GM18505 (cell line): ENCODE measurements at regions not wholly inside any gene's neighbourhood (a gene's known extent, or its start where the extent isn't known, plus 50 kb on each side); places are given as distances from the start of the nearest gene placed in this dataset.

Experiments used
- ATAC-seq: cut with Tn5 transposase; IDR thresholded peaks from one replicate; pipeline ENCODE4 v1.9.1; 2021; ENCODE audit not compliant: unreplicated experiment
- POLR2A ChIP-seq: IDR thresholded peaks from 4 replicates; pipeline ENCODE4 v1.6.1; 2011; ENCODE audit warnings: borderline replicate concordance; ENCODE audit not compliant: insufficient read depth, insufficient read length; ENCODE audit errors: extremely low read depth

DNA sequence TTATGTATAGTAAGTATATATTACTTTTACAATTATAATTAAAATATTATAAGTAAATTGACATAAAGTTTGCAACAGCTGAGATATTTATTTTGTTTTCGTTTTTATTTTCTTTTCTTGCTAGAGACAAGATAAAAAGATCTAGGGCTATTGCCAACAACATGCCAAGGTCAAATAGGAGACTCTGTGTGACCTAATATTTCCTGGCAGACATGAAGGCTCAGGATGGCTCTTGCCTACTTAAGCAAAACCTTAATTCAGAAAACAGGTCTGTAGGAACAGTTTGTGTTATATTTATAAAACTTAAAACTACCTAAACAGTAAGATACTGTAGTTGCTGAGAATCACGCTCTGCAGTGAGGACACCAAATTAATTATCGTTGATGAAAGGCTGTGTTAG, 145.2 kb downstream of the RFC3 start:
- ATAC-seq, result no peak
- TF ChIP-seq POLR2A, result no peak

DNA sequence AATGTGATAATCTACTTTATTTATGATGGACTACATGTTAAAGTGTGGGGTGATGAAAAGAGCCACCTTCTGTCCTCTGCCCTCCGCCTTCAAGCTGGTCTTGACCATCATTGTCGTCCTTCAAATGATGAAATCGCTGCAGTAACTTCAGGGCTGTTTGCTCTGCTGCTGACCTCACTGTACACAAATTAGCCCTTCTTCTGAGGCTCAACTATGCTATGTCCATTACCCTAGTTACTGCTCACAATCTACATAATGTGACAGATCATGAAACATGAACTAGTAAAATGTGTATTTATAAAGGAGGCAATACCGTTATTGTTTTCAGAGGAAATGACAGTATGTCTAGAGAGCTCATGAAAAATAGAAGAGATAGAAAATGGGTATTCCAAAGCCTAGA, 145.9 kb downstream of the RFC3 start:
- TF ChIP-seq POLR2A, result no peak
- ATAC-seq, result no peak

DNA sequence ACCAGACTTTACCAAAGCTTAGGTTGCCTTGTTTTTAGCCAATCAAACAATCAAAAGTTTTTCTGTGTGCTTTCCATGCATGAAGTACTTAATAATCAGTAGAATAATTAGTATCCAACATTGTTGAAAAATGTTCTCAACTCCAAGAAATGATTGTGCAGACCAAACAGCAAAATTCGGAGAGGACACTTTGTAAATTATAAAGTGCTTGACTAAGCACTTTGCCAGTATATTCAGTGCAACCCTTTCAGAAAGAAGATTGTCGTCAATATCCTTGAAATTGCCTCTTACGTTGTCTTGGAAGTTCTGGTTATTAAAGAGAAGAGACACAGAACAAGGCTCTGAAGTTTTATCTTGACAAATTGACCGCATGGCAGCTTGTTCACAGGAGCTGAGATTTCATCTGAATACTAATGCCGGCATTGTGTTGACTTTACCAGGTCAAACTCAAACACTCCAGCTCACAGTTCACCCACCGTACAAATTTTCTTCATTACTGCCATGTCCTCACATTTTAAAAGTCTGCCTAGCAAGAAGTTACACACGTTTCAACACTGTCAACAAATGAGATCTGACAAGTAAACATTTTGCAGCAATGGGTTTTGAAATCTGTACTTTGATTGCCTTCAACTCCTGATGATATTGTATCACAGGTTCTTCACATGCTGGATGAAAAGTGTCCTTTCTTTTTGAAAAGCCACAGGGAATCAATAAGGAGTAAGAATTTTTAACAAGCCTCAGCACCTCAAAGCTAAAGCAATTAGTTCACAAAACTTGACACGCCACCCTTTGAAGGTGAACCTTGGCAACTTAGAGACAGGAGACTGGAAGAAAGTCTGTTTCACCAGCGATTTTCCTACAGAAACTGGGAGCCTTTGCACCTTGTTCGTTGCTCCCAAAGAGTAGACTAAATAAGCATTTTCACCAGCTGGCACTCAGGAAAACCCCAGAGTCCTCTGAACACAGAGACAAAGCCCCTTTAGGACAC, 150.9 kb downstream of the RFC3 start:
- no peak for ATAC-seq
- TF ChIP-seq POLR2A, result no peak

DNA sequence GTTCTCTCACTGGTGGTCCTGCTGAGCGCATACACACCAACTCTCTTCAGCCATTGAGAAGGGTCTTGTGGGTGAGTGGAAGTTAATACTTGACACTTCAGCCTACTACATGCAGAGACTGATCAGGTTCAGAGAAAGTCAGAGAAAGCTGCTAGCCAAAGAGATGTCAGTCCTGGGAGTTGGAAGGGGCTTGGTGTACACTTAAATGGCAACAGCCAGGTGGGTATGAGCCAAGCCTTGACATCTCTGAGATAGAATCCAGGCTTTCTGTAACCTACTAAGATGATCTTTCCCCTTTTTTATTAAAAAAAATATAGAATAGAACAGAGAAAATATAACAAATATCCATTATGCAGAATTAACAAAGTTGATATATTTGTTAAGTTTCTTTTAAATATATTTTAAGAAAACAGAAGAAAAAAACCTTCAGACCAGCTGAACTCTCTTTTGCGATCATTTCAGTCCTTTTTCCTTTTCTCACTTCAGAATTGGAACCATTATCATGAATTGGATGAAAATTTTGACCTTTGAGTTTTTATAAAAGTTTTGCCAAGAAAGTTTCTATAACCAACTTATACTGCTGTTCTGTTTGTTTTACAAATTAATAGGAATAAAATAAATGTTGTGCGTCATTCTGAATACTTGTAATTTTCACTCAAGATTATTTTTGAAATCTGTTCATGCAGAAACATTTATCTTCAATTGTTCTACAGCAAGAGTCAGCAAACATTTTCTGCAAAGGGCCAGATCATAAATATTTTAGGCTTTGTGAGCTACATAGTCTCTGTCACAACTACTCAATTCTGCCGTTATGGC, 153.0 kb downstream of the RFC3 start:
- ATAC-seq, result no peak
- no peak for TF ChIP-seq POLR2A

DNA sequence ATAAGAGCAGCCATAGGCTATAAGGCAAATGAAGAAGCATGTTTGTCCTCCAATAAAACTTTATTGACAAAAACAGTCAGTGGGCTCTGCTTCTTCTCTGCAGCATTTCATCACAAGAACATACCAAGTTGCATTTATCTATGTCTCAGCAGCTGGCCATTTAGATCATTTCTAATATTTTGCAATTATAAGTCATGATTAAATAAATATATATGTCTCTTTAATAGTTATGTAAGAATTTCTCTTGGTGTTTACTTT, 153.5 kb downstream of the RFC3 start:
- ATAC-seq, result no peak
- TF ChIP-seq POLR2A, result no peak

DNA sequence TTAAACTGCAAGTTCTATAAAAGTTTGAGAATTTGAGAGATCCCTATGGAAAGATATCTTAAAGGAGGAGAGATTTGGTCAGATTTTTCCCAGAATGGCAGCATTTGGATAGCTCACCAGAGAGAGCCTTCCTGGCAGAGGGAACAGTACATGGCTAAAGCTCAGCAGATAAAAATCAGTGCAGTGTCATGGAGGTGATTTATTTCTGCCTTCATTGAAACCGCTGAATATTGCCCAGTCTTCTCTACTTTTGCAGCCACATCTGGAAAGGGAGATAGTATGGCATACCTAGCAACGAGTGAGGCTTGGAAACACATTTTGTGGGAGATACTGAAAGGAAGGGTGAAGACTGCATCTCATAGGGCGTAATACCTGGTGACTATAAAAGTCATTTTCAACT, 155.2 kb downstream of the RFC3 start:
- TF ChIP-seq POLR2A, result no peak
- ATAC-seq, result no peak

DNA sequence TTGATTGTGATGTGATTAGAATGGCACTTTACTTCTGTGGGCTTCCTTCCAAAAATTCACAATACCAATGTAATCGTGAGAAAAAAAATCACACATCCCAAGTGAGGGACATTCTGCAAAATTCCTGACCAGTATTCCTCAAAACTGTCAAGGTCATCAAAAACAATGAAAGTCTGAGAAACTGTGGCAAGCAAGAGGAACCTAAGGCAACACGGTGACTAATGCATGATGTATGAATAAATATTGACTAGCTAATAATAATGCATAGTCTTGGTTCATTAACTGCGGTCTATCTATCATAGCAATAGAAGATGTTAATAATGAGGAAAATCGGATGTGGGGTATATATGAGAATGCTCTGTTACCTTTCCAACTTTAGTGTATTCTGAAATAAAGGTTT, 159.0 kb downstream of the RFC3 start:
- TF ChIP-seq POLR2A, result no peak

DNA sequence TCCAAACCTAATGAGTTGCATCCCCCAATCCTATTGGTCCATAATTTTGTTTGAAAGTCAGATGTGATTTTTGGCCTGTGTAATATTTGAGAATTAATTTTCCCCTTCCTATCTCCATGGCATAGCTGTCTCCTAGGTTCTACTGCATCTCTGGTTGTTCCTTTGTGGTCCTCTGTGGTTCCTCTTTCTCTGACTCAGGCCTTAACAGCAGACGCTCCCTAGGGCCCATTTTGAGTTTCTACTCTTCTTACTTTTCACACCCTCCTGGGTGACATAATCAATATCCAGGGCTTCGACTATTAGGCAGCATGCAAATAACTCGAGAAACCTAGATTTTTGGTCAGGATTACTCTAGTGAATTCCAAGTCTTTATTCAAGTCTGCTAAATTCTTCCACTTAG, 160.7 kb downstream of the RFC3 start:
- ATAC-seq, result no peak
- no peak for TF ChIP-seq POLR2A

More for the DNA sequence above, 159.0 kb downstream of the RFC3 start:
- no peak for ATAC-seq

DNA sequence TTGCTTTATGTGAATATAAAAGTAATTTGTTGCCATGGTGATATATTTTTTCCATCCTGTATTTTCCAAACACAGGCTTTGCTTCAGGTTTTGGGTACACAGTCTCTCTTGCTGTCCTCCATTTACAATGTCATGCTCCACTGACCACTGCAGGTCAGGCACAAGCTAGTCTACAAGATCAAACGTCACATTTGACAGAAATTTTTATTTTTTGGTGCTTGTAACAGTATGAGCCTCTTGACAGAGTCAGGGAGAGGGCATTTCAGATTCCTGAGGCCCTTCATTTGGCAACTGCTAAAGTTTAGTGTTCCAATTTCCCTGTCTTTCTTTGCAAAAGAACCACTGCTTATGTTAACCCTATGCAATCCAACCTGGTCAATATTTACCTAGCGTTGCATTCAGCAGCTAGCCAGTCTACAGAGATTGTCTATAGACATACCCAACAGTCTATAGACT, 175.0 kb downstream of the RFC3 start:
- ATAC-seq, result no peak
- no peak for TF ChIP-seq POLR2A

DNA sequence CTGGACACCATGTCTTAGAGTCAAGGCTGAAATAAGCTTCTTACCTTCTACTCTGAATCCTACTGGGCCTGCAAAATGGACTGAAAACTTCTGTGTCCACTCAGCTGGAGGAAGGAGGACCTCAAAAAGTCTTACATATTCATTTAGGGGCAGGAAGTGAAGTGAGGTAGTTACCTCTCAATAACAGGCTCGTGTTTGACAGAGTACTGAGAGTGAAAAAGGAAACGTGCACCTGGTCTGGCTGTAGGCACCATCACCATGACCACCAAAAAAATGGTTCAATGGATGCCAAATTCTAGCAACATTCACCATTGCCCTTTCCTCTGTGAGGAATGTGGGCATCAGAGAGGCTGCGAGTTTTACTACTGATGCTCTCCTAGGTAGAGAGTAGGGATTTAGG, 176.2 kb downstream of the RFC3 start:
- ATAC-seq, result no peak
- TF ChIP-seq POLR2A, result no peak

DNA sequence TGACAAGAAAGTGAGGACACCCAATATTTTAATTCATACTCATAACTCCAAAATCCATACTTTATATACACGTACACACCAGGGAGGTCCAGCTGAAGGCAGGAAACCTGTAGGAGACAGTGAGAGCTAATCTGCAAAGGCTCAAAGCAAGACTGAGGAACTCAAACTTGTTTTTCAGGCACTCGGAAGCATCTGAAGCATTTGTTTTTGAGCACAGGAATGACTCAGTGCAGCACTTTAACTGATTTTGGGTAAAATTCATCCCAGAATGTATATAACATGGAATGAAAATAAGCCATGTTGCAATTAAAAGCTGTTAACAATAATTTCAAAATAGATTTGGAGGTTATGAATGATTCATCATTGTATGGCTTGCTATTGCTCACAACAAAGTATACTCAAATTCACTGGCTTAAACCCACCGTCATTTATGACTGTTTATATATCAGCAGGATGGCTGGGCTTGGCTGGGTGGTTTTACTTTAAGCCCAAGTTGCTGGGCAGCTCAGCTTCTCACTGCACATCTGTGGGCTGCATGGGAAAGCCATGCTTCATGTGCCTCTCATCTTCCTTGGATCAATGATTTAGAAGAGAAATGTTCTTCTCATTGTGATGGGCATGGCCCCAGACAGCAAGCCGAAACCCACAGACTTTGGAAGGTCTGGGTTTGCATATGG, 177.0 kb downstream of the RFC3 start:
- ATAC-seq, result no peak
- no peak for TF ChIP-seq POLR2A

DNA sequence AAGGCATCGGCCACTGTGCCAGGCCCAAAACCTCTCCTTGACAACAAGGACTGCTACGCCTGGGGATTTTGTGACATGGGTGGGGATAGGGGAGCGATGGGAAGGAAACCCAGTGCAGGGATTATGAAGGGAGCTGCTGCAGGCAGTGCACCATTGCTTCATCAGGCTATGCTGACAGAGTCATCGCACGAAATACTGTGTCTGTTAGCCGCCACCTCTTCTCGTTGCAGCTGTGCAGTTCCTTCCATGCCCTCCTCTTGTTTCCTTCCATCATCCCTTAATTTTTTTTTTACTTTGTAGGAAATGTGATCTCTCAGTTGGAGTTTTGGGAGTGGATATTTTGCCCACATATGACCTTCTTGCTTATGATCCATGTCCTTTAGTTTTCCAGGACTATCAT, 178.7 kb downstream of the RFC3 start:
- TF ChIP-seq POLR2A, result no peak
- ATAC-seq, result no peak

DNA sequence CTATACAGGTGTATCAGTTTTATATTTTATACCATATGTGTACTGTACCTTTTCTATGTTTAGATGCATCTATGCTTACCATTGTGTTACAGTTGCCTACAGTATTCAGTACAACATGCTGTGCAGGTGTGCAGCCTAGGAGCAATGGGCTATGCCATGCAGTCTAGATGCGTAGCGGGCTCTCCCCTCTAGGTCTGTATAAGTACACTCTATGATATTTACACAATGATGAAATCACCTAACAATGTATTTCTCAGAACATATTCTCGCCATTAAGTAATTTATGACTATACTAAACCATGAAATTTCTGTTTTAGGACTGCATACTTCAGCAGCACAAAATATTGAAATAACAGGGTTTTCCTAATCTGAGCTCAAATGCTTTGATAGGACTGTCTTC, 179.6 kb downstream of the RFC3 start:
- no peak for TF ChIP-seq POLR2A
- ATAC-seq, result no peak
